Hematopoietic multipotent progenitor cell treated with erythropoietin and hydrocortisone succinate and interleukin-3 and kit ligand, for 4 days (in vitro differentiated cells): ENCODE measurements at regions not wholly inside any gene's neighbourhood (a gene's known extent, or its start where the extent isn't known, plus 50 kb on each side); places are given as distances from the start of the nearest gene placed in this dataset.

Experiments used
- DNase-seq: peaks from one replicate; pipeline ENCODE4 v3.0.0-alpha.2; 2015

- DNase-seq: no peak
Observed at GRCh38 chr6:53974941-53975340, 136.3 kb upstream of the MLIP start.

GRCh38 chr6:53975941-53976615, 135.2 kb upstream of the MLIP start:
- no peak for DNase-seq

GRCh38 chr6:53977551-53977950, 133.7 kb upstream of the MLIP start:
- no peak for DNase-seq

GRCh38 chr6:53979468-53980067, 131.7 kb upstream of the MLIP start:
- DNase-seq: peak; percentile 69

- no peak for DNase-seq
Observed at GRCh38 chr6:53982366-53983050, 128.7 kb upstream of the MLIP start.

- DNase-seq: no peak
Observed at GRCh38 chr6:53983301-53983700, 127.9 kb upstream of the MLIP start.

GRCh38 chr6:53984163-53984562, 127.1 kb upstream of the MLIP start:
- DNase-seq: no peak

GRCh38 chr6:53984581-53984980, 126.7 kb upstream of the MLIP start:
- DNase-seq: no peak

- DNase-seq: no peak
Observed at GRCh38 chr6:53985366-53985765, 125.9 kb upstream of the MLIP start.

GRCh38 chr6:53986165-53986720, 125.0 kb upstream of the MLIP start:
- peak; percentile 56 for DNase-seq

GRCh38 chr6:53986721-53987521, 124.3 kb upstream of the MLIP start:
- no peak for DNase-seq

- no peak for DNase-seq
Observed at GRCh38 chr6:53987522-53987888, 123.7 kb upstream of the MLIP start.

GRCh38 chr6:53989504-53989903, 121.7 kb upstream of the MLIP start:
- DNase-seq: no peak

GRCh38 chr6:53992522-53992921, 118.7 kb upstream of the MLIP start:
- DNase-seq: peak; percentile 2

- DNase-seq: no peak
Observed at GRCh38 chr6:53994201-53994600, 117.0 kb upstream of the MLIP start.

- DNase-seq: no peak
Observed at GRCh38 chr6:53995935-53996334, 115.3 kb upstream of the MLIP start.

GRCh38 chr6:53998303-53998702, 112.9 kb upstream of the MLIP start:
- peak; percentile 51 for DNase-seq

- DNase-seq: no peak
Observed at GRCh38 chr6:53999088-53999755, 112.0 kb upstream of the MLIP start.

GRCh38 chr6:54002116-54002515, 109.1 kb upstream of the MLIP start:
- DNase-seq: no peak

GRCh38 chr6:54003316-54003715, 107.9 kb upstream of the MLIP start:
- DNase-seq: no peak

- DNase-seq: no peak
Observed at GRCh38 chr6:54008589-54008988, 102.7 kb upstream of the MLIP start.

GRCh38 chr6:54009052-54009654, 102.1 kb upstream of the MLIP start:
- DNase-seq: no peak
